NCI-H2029 treated with DMSO at 0.1 percent for 48 hours (cell line): ENCODE measurements at regions not wholly inside any gene's neighbourhood (a gene's known extent, or its start where the extent isn't known, plus 50 kb on each side); places are given as distances from the start of the nearest gene placed in this dataset.
"Not testable (repeated sequence)": the region's sequence is repeated elsewhere in the genome, so short reads cannot be mapped to it uniquely, and the experiment has no call there.

Experiments
- DNase-seq: peaks from one replicate; lab custom pipeline; 2025; lab: John Stamatoyannopoulos, UW

GRCh38 chr3:105130911-105131310, 235.8 kb upstream of the ALCAM start:
- DNase-seq: no peak

GRCh38 chr3:105137911-105138310, 228.8 kb upstream of the ALCAM start:
- DNase-seq: no peak

- no peak for DNase-seq
Measured at GRCh38 chr3:105139881-105140560, 226.7 kb upstream of the ALCAM start.

- no peak for DNase-seq
Measured at GRCh38 chr3:105140899-105141367, 225.8 kb upstream of the ALCAM start.

- no peak for DNase-seq
Measured at GRCh38 chr3:105144837-105145236, 221.9 kb upstream of the ALCAM start.

- DNase-seq: no peak
Measured at GRCh38 chr3:105145511-105145910, 221.2 kb upstream of the ALCAM start.

- not testable (repeated sequence) for DNase-seq
Measured at GRCh38 chr3:105149197-105149596, 217.5 kb upstream of the ALCAM start.

- DNase-seq: no peak
Measured at GRCh38 chr3:105152987-105153386, 213.7 kb upstream of the ALCAM start.

- DNase-seq: no peak
Measured at GRCh38 chr3:105154692-105155091, 212.0 kb upstream of the ALCAM start.

- no peak for DNase-seq
Measured at GRCh38 chr3:105157067-105157765, 209.5 kb upstream of the ALCAM start.

GRCh38 chr3:105157766-105158085, 209.0 kb upstream of the ALCAM start:
- no peak for DNase-seq

GRCh38 chr3:105158286-105158685, 208.4 kb upstream of the ALCAM start:
- DNase-seq: no peak

GRCh38 chr3:105162448-105162847, 204.3 kb upstream of the ALCAM start:
- DNase-seq: no peak

GRCh38 chr3:105166893-105167292, 199.8 kb upstream of the ALCAM start:
- no peak for DNase-seq

GRCh38 chr3:105170423-105170822, 196.3 kb upstream of the ALCAM start:
- DNase-seq: no peak

- DNase-seq: peak; percentile 90
Measured at GRCh38 chr3:105174017-105174615, 192.6 kb upstream of the ALCAM start.

GRCh38 chr3:105177576-105177975, 189.1 kb upstream of the ALCAM start:
- no peak for DNase-seq

GRCh38 chr3:105187344-105187743, 179.4 kb upstream of the ALCAM start:
- no peak for DNase-seq

GRCh38 chr3:105195260-105195659, 171.4 kb upstream of the ALCAM start:
- DNase-seq: no peak

- no peak for DNase-seq
Measured at GRCh38 chr3:105197863-105198262, 168.8 kb upstream of the ALCAM start.

GRCh38 chr3:105199217-105199616, 167.5 kb upstream of the ALCAM start:
- DNase-seq: no peak

GRCh38 chr3:105210141-105210540, 156.6 kb upstream of the ALCAM start:
- no peak for DNase-seq

GRCh38 chr3:105214590-105214989, 152.1 kb upstream of the ALCAM start:
- DNase-seq: no peak
